Tongue (tissue), 1 donor: ENCODE measurements at regions not wholly inside any gene's neighbourhood (a gene's known extent, or its start where the extent isn't known, plus 50 kb on each side); places are given as distances from the start of the nearest gene placed in this dataset.
A peak's percentile ranks its signal among the peaks of the same experiment; 100 is the strongest.

ENCODE experiments used
- DNase-seq: peaks from one replicate; pipeline ENCODE4 v3.0.0-alpha.2; 2015

DNA sequence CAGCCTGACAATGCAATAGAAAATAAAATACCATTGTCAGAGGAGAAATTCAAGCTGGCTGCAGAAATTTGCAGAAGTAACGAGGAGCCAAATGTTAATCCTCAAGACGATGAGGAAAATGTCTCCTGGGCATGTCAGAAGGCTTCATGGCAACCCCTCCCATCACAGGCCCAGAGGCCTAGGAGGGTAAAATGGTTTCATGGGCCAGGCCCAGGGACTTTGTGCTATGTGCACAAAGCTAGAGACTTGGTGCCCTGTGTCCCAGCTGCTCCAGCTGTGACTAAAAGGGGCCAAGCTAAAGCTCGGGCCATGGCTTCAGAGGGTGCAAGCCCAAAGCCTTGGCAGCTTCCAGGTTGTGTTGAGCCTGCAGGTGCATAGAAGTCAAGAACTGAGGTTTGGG lies 431.7 kb downstream of the LMO7 start:
- DNase-seq: no peak

DNA sequence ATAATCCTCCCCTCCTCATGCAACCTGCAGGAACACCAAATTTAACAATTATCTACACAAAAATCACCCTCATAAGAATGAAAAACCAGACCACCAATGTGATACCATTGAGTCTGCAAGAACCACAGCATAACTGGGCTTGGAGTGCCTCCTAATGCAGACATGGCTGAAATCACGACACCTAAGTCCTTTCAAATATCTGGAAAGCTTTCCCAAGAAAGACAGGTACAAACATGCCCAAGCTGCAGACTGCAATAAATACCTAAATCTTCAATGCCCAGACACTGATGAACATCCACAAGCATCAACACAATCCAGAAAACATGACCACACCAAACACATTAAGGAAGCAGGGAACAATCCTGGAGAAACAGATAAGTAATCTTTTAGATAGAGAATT lies 417.1 kb downstream of the LMO7 start:
- DNase-seq: no peak

DNA sequence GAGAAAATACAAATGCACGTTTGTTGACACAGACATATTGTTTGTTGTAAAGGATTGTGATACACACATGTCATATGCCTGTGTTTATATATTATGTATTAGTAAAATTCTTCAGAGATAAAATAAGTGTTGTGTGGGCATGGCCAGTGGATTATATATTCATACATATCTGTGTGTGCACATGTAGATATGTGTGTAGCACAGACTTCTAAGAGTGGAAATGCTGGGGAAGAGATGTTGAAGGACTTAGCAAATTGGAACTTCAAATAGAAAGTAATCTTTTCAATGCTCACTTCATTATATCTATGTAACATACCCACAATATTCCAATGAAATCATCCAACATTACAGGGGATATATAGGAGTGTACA lies 413.2 kb downstream of the LMO7 start:
- no peak for DNase-seq

DNA sequence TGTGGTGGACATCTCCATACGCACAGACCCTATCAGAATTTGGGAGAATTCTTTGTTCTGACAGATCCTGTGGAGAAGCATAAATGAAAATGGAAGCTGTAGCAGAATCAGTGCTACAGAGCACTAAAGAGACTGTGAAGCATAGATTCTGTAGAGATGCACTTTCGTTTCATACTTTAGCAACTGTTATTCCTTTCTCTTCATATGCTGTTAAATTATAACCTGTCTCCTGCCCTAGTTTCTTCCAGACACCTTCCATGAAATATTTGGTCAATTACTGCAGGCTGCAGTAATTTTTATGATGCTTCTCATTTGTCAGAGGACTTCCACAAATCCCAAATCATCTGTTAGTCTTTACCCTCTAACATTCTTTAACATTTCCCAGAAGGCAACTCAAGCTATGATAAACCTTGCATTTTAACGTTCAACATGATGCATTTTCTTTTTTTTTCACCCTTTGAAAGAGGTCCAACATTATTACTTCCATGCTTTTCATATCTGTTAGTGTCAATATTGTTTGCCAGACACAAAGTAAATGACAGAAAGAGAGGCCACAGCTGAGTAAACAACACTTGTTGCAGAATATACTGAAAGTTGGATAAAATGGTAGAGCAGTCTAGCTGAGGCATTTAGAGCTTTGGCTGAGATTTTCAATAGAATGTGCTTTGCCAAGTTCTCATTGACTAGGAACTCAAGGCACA lies 412.7 kb downstream of the LMO7 start:
- peak; percentile 74 for DNase-seq

DNA sequence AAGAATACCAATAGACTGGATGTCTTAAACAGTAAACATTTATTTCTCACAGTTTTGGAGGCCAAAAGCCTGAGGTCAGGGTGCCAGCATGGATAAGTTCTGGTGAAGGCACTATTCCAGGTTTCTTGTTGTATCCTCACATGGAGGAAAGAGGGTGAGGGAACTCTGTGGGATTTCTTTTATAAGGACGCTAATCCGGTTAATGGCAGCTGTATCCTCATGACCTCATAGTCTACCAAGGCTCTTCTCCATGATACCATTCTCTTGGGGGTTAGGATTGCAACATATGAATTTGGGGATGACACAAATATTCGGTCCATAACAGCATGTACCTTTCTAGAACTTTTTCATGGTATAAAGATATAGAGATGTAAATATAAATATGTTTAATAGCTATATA lies 412.0 kb downstream of the LMO7 start:
- DNase-seq: peak; percentile 22

DNA sequence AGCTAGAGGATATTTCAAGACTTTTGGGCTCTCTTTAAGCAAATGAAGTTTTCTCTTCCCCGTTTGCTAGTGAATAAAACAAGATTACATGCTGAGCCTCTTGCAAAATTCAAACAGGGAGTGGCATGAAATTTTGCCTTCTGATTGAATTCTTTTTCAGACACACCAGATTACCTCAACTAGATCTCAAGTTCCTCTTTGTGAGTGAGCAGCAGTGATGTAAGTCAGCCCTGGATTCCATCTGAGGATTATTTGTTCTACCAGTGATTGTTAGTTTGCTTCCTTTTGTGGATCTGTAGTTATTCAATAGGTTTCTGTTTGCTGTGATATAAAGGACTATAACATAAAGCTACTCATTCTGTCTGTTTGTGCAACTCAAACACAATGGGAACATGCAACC lies 407.7 kb downstream of the LMO7 start:
- DNase-seq: peak; percentile 67

DNA sequence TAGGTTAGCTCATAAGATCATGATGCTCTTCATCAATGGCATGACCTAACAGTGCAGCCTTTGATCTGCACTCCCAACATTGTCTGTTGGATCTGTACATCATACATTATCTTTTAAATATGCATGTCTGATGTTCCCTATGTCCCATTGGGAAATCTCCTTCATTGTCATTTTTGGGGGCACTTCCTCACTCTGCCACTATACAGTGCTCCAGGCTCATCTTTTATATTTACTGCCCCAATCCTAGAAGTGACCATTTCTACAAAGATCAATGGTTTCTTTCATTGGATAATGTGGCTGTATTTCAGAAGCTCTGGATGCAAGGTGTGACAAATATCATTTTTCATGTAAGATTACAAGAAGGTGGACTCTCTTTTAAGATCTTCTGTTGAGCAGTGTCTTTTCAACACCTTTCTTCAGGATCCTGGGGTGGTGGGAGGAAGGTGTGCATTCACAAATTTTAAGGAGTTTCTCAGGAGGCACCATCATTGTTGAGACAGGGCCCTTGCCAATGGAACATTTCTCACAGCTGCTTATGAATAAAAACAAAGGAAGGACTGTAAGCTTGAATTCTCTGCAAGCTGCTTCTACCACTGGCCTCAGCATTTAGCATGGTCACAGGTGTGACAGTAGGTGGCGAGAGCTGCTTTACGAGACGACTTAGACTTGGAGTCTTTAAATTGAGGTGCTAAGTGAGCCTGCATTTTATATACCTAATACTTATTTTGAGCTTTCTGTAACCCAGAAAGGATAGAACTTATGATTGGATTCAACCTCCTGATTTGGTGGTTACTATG lies 403.0 kb downstream of the LMO7 start:
- DNase-seq: no peak

DNA sequence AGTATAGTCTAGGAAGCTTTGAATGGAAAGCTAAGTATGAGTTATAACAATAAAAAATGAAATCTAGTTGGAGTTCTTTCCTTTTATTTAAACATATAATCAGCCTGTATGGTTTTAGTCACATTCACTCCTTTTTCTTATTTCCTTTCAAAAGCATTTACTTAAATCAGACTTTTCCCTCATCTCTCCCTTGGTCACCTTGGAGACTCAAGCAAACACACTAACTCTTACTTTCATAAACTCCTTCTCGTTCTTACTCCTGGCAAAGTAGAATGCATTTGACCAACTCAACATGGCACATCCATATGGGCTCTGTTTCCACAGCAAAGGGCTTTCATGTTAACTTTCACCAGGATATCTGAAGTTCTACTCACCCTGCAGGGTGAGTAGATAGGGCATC lies 400.0 kb downstream of the LMO7 start:
- DNase-seq: no peak

DNA sequence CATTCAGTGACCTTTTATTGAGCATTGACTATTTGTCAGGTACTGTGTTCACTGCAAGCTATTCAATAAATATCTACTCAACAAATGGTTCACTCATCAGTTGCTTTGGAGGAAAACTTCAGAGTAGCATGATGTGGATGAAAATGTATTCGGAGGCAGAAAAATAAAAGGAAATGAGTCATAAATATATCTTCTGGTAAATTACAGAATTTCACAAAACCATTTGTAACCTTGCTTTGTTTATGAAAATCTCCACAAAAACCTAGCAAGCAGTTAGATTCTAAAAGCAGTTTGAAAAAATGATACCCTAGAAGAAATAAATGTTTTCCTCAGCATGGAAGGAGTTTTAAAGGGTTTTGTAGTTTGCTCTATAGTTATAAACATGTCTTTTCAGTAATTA lies 399.6 kb downstream of the LMO7 start:
- DNase-seq: no peak

DNA sequence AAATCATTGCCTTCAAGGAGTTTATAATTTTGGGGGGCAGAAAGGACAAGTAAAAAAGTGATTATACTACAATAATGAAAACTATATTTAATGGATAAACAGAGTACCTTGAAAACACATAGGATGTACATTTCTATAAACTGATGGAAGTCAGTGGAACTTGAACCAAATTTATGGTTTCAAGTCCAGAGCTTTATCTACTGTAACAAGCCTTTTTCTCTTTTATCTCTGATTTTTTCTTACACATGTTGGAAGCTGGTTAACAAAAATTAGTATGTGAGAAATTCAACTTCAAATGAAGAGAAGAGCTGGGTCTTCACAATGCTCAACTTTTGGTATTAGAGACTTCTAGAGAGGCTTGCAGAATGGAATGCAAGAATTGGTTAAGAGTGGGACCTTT lies 393.6 kb downstream of the LMO7 start:
- DNase-seq: no peak

DNA sequence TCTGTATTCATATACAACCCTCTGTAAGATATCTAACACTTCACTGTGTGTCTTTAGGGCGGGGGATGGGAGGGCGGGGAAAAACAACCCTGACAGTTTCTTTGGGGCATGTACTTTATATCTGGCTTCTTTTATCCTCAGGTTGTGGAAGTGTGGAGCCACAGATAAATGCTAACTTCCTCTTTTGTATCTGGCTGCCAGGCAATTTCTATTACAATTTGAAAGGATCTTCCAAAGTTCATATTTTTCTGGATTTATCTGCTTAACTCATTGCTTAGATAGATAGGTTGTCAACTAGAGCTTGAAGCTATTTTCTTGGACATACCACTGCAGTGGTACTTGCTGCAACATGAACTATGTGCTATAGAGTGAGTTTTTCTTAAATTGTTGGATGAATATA lies 393.0 kb downstream of the LMO7 start:
- no peak for DNase-seq

DNA sequence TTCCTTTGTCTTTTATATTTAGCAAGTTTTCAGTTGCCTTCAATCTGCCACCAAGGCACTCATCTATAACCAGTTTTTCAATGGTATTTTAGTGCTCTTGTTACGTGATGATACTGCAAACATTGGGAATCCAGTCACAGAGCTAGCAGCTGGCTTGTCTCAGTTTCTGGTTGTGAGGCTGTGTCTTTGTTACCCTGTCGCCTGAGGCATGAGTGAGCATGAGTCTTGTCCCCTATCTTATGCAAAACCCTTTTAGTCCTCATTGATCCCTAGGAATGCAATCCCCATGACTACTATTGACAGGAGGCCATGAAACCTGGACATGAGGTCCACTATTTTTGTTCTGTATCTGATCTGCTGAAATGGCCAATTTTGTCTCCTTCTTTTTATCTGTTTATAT lies 391.0 kb downstream of the LMO7 start:
- DNase-seq: no peak

DNA sequence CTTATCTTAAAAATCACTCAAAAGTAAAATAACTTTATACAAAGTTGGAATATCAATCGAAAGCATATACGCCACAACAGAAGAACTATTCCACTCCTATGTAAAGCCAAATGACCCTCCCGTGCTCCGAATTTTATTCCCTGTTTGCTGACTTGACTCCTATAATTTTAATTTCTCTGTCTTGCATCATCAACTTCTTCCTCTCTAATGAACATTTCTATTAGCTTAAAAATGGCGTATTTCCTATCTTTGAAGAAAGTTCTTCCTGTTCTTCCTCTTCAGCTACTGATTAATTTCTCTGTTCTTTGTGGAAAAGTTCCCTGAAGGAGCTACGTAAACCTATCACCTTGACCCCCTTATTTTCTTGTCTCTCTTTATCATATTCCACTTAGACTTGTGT lies 389.3 kb downstream of the LMO7 start:
- no peak for DNase-seq

DNA sequence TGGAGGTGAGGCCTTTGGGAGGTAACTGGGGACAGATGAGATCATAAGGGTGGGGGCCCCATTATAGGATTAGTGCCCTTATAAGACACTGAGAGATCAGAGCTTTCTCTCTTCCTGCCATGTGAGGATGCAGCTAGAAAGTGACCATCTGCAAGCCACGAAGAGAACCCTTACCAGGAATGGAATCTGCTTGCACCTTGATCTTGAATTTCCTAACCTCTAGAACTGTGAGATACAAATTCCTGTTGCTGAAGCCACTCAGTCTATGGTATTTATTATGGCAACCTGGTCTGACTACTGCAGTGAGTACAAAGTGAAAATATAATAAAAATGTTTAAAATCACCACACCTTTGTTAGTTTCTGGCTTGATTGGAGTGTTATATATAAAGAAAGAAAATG lies 388.0 kb downstream of the LMO7 start:
- no peak for DNase-seq

DNA sequence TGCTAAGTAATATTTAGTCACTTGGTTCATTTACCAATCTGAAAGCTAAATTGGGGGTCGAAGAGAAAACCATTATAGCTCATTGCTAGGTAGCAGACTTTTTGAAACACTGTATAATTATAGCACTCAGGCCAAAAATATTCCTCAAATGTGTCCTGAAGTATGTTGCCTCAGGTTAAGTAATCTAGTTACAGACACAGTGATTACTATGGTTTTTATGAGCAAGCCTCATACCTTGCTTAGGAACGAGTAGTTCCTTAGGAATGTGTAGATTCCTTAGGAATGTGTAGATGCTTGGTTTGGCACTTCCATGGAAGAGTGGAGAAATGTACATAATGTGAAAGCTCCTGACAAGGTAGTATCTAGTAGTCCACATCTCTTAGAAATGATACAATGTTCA lies 387.5 kb downstream of the LMO7 start:
- no peak for DNase-seq

DNA sequence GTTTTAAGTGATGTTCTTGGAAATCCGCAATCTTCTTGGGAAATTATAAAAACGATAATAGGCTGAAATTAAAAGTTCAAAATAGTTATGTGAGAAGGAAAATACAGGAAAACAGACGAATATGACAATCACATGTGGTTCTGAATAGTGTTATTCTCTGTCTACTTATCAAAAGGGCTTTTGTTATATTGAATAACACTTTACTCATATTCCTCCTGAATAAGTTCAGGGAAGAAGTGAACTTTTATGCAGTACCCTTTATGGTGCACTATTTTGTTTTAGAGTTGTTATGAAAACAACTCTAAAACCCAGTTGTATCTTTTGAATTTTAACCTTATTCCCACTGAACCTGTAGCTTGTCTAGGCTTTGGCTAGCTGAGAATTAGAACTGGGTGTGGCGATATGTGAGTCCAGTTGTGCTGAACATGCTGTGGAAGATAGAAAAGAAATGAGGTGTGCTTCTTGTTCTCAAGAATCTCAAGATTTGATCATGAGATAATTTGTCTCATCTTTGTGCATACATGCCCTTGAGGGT lies 384.4 kb downstream of the LMO7 start:
- DNase-seq: no peak

DNA sequence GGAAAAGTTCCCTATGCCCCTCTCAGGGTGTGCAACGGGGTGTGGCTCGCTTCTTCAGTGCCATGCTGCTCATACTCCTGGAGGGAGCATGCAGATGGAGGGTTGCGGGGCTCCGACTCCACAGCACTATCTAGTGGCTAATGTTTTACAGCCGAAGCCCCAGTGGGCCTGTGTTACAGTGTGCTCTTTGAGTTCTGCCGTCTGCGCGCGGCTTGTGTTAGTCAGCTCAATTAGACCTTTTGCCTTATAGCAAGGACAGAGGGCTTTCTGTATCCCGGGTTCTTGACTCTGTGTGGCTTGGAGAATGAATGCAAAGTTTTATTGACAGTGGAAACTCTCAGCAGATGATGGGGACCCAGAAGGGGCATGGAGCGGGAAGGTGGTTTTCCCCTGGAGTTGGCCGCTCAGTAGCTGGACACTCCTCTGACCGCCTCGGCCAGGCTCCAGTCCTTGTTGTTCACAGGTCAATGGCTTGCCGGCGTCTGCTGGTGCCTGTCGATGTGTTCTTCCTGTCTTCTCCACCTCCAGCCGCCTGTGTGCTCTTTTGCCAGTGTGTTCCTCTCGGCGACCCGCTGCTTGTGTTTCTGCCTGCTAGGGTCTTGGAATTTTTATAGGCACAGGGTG lies 383.4 kb downstream of the LMO7 start:
- peak; percentile 35 for DNase-seq

DNA sequence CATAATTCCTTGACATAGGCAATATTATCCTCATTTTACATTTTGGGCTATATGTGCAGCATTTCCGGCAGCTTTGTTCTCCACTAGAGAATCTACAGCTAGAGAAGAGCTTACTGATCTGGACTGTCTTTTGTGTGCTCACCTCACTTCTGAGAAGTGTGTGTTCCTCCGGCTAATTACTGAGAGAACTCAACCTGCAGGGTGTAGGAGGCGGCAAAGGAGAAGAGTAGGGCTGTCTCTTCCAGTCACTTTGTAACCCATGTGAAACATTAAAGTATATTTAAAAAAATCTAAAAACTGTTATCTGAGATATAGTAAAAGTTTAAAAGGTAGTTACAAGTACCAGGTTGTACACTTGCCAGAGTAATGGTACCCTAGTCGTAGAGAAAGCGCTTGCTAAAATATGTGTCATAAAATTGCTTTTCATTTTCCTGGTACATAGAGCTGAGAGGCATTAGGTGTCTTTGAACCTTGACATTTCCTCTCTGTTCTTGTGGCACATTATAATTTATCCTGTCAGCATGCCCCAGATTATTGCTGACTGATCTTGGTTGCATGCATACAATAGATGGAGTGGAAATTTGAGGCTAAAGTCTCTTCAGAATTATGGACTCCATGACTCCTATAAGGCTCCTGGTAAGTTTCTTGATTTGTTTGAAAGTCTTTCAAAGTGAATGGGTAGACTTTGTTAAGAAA lies 381.9 kb downstream of the LMO7 start:
- no peak for DNase-seq

DNA sequence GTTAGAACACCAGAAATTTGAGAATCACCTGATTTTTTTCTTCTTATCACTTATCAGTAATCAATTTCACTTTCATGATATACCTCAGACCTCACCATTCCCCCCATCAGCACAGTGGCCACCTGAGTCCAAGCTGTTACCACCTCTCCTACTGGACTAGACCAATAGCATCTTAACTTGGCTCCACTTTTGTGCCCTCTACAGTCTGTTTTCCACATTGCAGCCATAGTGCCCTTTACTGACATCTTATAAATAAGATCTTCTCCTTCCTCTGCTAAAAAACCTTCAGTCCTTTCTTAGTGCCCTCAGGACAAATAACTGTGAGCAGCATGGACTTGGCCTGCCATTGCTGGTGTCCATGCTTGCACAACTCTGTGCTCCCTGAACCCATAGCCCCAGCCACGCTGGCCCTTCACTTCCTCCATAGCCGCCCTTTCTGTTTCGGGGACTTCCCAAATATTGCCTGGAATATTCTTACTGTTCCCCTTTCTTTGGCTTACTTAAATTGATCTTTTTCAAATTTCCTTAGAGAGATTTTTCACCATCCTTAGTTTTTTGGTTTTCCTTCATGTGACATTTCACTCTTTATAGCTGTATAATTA lies 380.8 kb downstream of the LMO7 start:
- DNase-seq: no peak

DNA sequence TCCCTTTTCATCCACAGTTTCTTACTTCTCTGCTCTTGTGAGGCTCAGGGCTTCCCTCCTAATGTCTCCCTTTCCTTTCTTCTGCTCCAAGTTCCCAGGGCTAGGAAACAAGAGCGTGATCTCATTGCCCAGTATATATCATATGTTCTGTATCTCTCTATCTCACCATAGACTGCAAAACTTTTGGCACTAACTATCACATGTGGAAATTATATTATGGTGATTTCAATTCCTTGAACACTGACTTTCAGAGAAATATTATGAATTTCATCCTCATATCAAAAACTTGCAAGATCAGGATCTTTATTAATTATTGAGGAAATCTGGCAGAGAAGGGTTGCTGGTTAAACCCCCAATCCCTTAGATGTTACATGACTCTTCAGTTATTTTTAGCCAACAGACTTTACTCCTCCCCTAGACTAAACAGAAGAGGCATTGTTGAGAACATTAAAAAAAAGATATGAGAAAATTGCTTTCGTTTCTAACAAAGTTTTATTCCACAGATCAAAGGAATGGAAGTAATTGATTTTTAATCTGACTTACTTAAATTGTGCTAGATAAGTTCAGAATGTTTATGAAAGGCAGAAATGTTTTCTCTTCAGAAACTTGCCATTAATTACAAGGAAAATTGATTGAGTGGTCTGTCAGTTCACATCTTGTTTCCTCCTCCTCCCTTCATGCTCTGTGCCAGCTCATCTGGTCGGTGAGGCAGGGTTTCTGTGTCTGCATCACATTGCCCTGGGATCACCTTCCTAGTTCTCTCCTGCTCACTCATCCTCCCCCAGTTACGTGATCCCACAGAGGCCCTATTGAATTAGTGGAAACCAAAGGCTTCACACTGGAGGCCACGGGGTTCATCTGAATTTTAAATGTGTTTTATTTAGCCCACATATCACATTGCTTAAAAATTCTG lies 378.5 kb downstream of the LMO7 start:
- peak; percentile 61 for DNase-seq

DNA sequence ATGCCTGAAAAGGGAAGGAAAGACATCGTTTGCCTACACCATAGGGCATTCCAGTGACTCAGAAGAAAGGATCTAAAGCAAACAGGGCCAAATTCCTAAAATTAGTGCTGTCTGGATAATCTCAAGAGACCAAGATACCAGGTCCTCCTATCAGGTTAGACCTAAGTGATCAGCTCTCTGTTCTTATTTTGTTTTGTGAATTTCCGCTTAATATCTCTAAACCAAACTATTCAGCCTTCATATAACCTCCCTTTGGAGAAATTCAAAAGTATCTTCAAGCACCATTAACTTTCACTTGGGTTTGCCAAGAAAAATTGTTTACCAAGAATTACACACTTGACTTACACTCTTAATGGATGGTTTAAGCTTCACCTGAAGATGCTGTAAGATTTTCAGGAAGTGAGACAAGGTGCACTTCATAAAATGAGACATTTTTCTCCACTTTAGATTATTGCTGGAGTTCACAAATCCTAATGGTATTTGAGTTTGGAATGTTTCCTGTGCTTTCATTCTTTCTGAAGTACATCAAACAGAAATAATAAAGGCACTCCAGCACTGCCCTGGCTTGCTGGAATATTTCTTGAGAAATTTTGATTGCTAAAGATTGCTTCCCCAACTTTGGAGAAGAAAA lies 376.1 kb downstream of the LMO7 start:
- DNase-seq: no peak
